ENCODE measurements at regions not wholly inside any gene's neighbourhood (a gene's known extent, or its start where the extent isn't known, plus 50 kb on each side); places are given as distances from the start of the nearest gene placed in this dataset.

GRCh38 chr11:112801817-112802088, 159.5 kb upstream of the NCAM1 start:
- H3K79me2 ChIP-seq (ENCODE audit: control insufficient read depth, insufficient read depth, low read length), result no peaks in the 10 kb centered on the region
- no peak overlapping the region for H3K27ac ChIP-seq (ENCODE audit: insufficient read depth, low read depth, low read length)
- ChIA-PET CTCF (no interaction called here), POLR2A (no interaction called here)
- no peaks in the 10 kb centered on the region for H3K4me1 ChIP-seq (ENCODE audit: control insufficient read depth, extremely low read depth, insufficient read depth, low read length)
- intact Hi-C loops (cut with micrococcal nuclease), result no loop called here
- H3K9me1 ChIP-seq (replicated peaks; ENCODE audit: control insufficient read depth, extremely low read depth, insufficient read depth, low read length), result no peaks in the 10 kb centered on the region
- H4K20me1 ChIP-seq (replicated peaks; ENCODE audit: control insufficient read depth, extremely low read depth, insufficient read depth, low read length), result no peaks in the 10 kb centered on the region
- FAIRE-seq (no peak), DNase-seq (ENCODE audit: low read depth, low spot score) (no peak)
- no peaks in the 10 kb centered on the region for H3K9me3 ChIP-seq (replicated peaks; ENCODE audit: control insufficient read depth, insufficient read depth, low read length)
- no peak overlapping the region for H3K4me3 ChIP-seq (replicated peaks in 1 of 3; ENCODE audit: insufficient read depth in 1 of 3, low read depth in 1 of 3, low read length in 3 of 3)
- H3K4me2 ChIP-seq (ENCODE audit: insufficient read depth, low read length), result no peak overlapping the region
- dilution Hi-C loops (cut with MboI; ENCODE audit: extremely low pct_ligation_motif_present, low sequenced_read_pairs), result no loop called here
- H3K9ac ChIP-seq (replicated peaks; ENCODE audit: extremely low read depth, insufficient read depth, low read length), result no peak overlapping the region
- no peak overlapping the region for H2AFZ ChIP-seq (ENCODE audit: low read depth, low read length)
- H3K36me3 ChIP-seq (ENCODE audit: control insufficient read depth in 2 of 2, extremely low read depth in 1 of 2, insufficient read depth in 2 of 2, low read length in 2 of 2), result no peaks in the 10 kb centered on the region
- BruUV-seq (replicated peaks), result no TSS peak
- TF ChIP-seq POLR2A (IDR thresholded peaks at IDR 0.05; ENCODE audit: low read depth, low read length) (no peak), JUN (IDR thresholded peaks at IDR 0.05; ENCODE audit: borderline replicate concordance, insufficient read depth, insufficient read length, low read depth) (no peak), EZH2 (IDR thresholded peaks at IDR 0.05; ENCODE audit: borderline replicate concordance, low read depth, low read length, severe bottlenecking) (no peak), MYC (IDR thresholded peaks at IDR 0.05; ENCODE audit: low read depth, low read length) (no peak)
- TF ChIP-seq, protein P1, sequence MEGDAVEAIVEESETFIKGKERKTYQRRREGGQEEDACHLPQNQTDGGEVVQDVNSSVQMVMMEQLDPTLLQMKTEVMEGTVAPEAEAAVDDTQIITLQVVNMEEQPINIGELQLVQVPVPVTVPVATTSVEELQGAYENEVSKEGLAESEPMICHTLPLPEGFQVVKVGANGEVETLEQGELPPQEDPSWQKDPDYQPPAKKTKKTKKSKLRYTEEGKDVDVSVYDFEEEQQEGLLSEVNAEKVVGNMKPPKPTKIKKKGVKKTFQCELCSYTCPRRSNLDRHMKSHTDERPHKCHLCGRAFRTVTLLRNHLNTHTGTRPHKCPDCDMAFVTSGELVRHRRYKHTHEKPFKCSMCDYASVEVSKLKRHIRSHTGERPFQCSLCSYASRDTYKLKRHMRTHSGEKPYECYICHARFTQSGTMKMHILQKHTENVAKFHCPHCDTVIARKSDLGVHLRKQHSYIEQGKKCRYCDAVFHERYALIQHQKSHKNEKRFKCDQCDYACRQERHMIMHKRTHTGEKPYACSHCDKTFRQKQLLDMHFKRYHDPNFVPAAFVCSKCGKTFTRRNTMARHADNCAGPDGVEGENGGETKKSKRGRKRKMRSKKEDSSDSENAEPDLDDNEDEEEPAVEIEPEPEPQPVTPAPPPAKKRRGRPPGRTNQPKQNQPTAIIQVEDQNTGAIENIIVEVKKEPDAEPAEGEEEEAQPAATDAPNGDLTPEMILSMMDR (IDR thresholded peaks at IDR 0.05; ENCODE audit: extremely low read depth in 1 of 2, insufficient read depth in 1 of 2, low read depth in 1 of 2, low read length in 2 of 2), result no peak
- TF ChIP-seq, protein P2, sequence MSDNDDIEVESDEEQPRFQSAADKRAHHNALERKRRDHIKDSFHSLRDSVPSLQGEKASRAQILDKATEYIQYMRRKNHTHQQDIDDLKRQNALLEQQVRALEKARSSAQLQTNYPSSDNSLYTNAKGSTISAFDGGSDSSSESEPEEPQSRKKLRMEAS (IDR thresholded peaks at IDR 0.05; ENCODE audit: insufficient read depth, insufficient read length), result no peak
- H3K27me3 ChIP-seq (ENCODE audit: control insufficient read depth in 2 of 2, insufficient read depth in 2 of 2, low read length in 2 of 2), result no peaks in the 10 kb centered on the region

- H3K27me3 ChIP-seq (ENCODE audit: control insufficient read depth in 2 of 2, insufficient read depth in 2 of 2, low read length in 2 of 2), result no peaks in the 10 kb centered on the region
- POLR2A ChIA-PET, result no interaction called here
- FAIRE-seq, result no peak
- no peaks in the 10 kb centered on the region for H3K79me2 ChIP-seq (ENCODE audit: control insufficient read depth, insufficient read depth, low read length)
- dilution Hi-C loops (cut with MboI; ENCODE audit: extremely low pct_ligation_motif_present, low sequenced_read_pairs), result no loop called here
- DNase-seq (ENCODE audit: low read depth, low spot score), result no peak
- H3K9me1 ChIP-seq (replicated peaks; ENCODE audit: control insufficient read depth, extremely low read depth, insufficient read depth, low read length), result no peaks in the 10 kb centered on the region
- H2AFZ ChIP-seq (ENCODE audit: low read depth, low read length), result no peak overlapping the region
- no peak overlapping the region for H3K9ac ChIP-seq (replicated peaks; ENCODE audit: extremely low read depth, insufficient read depth, low read length)
- intact Hi-C loops (cut with micrococcal nuclease), result no loop called here
- no peaks in the 10 kb centered on the region for H4K20me1 ChIP-seq (replicated peaks; ENCODE audit: control insufficient read depth, extremely low read depth, insufficient read depth, low read length)
- CTCF ChIA-PET, result no interaction called here
- BruUV-seq (replicated peaks), result no TSS peak
- H3K4me2 ChIP-seq (ENCODE audit: insufficient read depth, low read length), result no peak overlapping the region
- H3K4me1 ChIP-seq (ENCODE audit: control insufficient read depth, extremely low read depth, insufficient read depth, low read length), result no peaks in the 10 kb centered on the region
- no peak overlapping the region for H3K4me3 ChIP-seq (replicated peaks in 1 of 3; ENCODE audit: insufficient read depth in 1 of 3, low read depth in 1 of 3, low read length in 3 of 3)
- H3K27ac ChIP-seq (ENCODE audit: insufficient read depth, low read depth, low read length), result no peak overlapping the region
- H3K36me3 ChIP-seq (ENCODE audit: control insufficient read depth in 2 of 2, extremely low read depth in 1 of 2, insufficient read depth in 2 of 2, low read length in 2 of 2), result no peaks in the 10 kb centered on the region
- no peaks in the 10 kb centered on the region for H3K9me3 ChIP-seq (replicated peaks; ENCODE audit: control insufficient read depth, insufficient read depth, low read length)
- TF ChIP-seq, protein P1 (IDR thresholded peaks at IDR 0.05; ENCODE audit: extremely low read depth in 1 of 2, insufficient read depth in 1 of 2, low read depth in 1 of 2, low read length in 2 of 2), result no peak
- TF ChIP-seq EZH2 (IDR thresholded peaks at IDR 0.05; ENCODE audit: borderline replicate concordance, low read depth, low read length, severe bottlenecking) (no peak), FOS (IDR thresholded peaks at IDR 0.05; ENCODE audit: borderline replicate concordance, insufficient read depth, low read length) (no peak), MYC (IDR thresholded peaks at IDR 0.05; ENCODE audit: low read depth, low read length) (no peak), POLR2A (IDR thresholded peaks at IDR 0.05; ENCODE audit: low read depth, low read length) (no peak), POLR2AphosphoS5 (IDR thresholded peaks at IDR 0.05; ENCODE audit: insufficient read depth, low read depth, low read length) (no peak), JUN (IDR thresholded peaks at IDR 0.05; ENCODE audit: borderline replicate concordance, insufficient read depth, insufficient read length, low read depth) (no peak), GATA2 (IDR thresholded peaks at IDR 0.05; ENCODE audit: insufficient read depth, insufficient read length, low read depth, low read length) (no peak)
- TF ChIP-seq, protein P2 (IDR thresholded peaks at IDR 0.05; ENCODE audit: insufficient read depth, insufficient read length), result no peak
Observed at GRCh38 chr11:112805658-112806057, 155.6 kb upstream of the NCAM1 start.
